ENCODE measurements at regions not wholly inside any gene's neighbourhood (a gene's known extent, or its start where the extent isn't known, plus 50 kb on each side); places are given as distances from the start of the nearest gene placed in this dataset.

- H3K4me1 Mint-ChIP-seq (ENCODE audit: low read depth in 2 of 2): no peaks in the 10 kb centered on the region
- ATAC-seq (no peak), DNase-seq (ENCODE audit: low spot score) (no peak)
- H3K36me3 Mint-ChIP-seq: no peaks in the 10 kb centered on the region
- no peaks in the 10 kb centered on the region for H3K9me3 Mint-ChIP-seq
- H3K27me3 Mint-ChIP-seq: peaks cover 16 to 51% of the 10 kb centered on the region in 2 donors
- no peak overlapping the region for H3K27ac Mint-ChIP-seq
- no peak overlapping the region for H3K4me3 Mint-ChIP-seq
Observed at GRCh38 chr4:77413766-77414165, 191.9 kb upstream of the CXCL13 start.

- no peak overlapping the region for H3K27ac Mint-ChIP-seq
Observed at GRCh38 chr4:77415689-77416088, 189.9 kb upstream of the CXCL13 start.

GRCh38 chr4:77418333-77418732 lies 187.3 kb upstream of the CXCL13 start:
- DNase-seq (ENCODE audit: low spot score) (no peak), ATAC-seq (no peak)
- no peak overlapping the region for H3K4me3 Mint-ChIP-seq
- no peak overlapping the region for H3K27ac Mint-ChIP-seq
- H3K9me3 Mint-ChIP-seq: no peaks in the 10 kb centered on the region
- no peaks in the 10 kb centered on the region for H3K36me3 Mint-ChIP-seq
- no peaks in the 10 kb centered on the region for H3K4me1 Mint-ChIP-seq (ENCODE audit: low read depth in 2 of 2)
- peaks cover 13 to 36% of the 10 kb centered on the region in 2 donors for H3K27me3 Mint-ChIP-seq

More at GRCh38 chr4:77415689-77416088, 189.9 kb upstream of the CXCL13 start:
- ATAC-seq: no peak
- peaks cover 16 to 45% of the 10 kb centered on the region in 2 donors for H3K27me3 Mint-ChIP-seq
- no peaks in the 10 kb centered on the region for H3K36me3 Mint-ChIP-seq
- no peak for DNase-seq (ENCODE audit: low spot score)
- no peaks in the 10 kb centered on the region for H3K9me3 Mint-ChIP-seq
- H3K4me3 Mint-ChIP-seq: no peak overlapping the region
- no peaks in the 10 kb centered on the region for H3K4me1 Mint-ChIP-seq (ENCODE audit: low read depth in 2 of 2)

GRCh38 chr4:77430847-77431246 lies 174.8 kb upstream of the CXCL13 start:
- no peaks in the 10 kb centered on the region for H3K36me3 Mint-ChIP-seq

GRCh38 chr4:77431546-77431945 lies 174.1 kb upstream of the CXCL13 start:
- Mint-ChIP-seq H3K36me3 (no peaks in the 10 kb centered on the region), H3K4me3 (no peak overlapping the region), H3K9me3 (no peaks in the 10 kb centered on the region), H3K4me1 (ENCODE audit: low read depth in 2 of 2) (no peaks in the 10 kb centered on the region), H3K27ac (no peak overlapping the region), H3K27me3 (peaks cover 0 to 5% of the 10 kb centered on the region in 2 donors)
- ATAC-seq (no peak), DNase-seq (ENCODE audit: low spot score) (no peak)

More at GRCh38 chr4:77430847-77431246, 174.8 kb upstream of the CXCL13 start:
- Mint-ChIP-seq H3K9me3 (no peaks in the 10 kb centered on the region), H3K4me1 (ENCODE audit: low read depth in 2 of 2) (no peaks in the 10 kb centered on the region), H3K27me3 (peaks cover 0 to 5% of the 10 kb centered on the region in 2 donors), H3K27ac (no peak overlapping the region), H3K4me3 (no peak overlapping the region)
- DNase-seq (ENCODE audit: low spot score) (no peak), ATAC-seq (no peak)

GRCh38 chr4:77432717-77433417 lies 172.8 kb upstream of the CXCL13 start:
- Mint-ChIP-seq H3K27me3 (no peaks in the 10 kb centered on the region), H3K27ac (no peak overlapping the region), H3K4me1 (ENCODE audit: low read depth in 2 of 2) (no peaks in the 10 kb centered on the region), H3K9me3 (no peaks in the 10 kb centered on the region), H3K36me3 (no peaks in the 10 kb centered on the region), H3K4me3 (no peak overlapping the region)
- no peak for ATAC-seq
- no peak for DNase-seq (ENCODE audit: low spot score)

GRCh38 chr4:77433418-77433733 lies 172.2 kb upstream of the CXCL13 start:
- ATAC-seq (peak; percentile 41 to 64), DNase-seq (ENCODE audit: low spot score) (no peak)
- no peaks in the 10 kb centered on the region for H3K9me3 Mint-ChIP-seq
- H3K4me1 Mint-ChIP-seq (ENCODE audit: low read depth in 2 of 2): no peaks in the 10 kb centered on the region
- no peaks in the 10 kb centered on the region for H3K36me3 Mint-ChIP-seq
- no peak overlapping the region for H3K4me3 Mint-ChIP-seq
- no peak overlapping the region for H3K27ac Mint-ChIP-seq
- peaks cover 0 to 3% of the 10 kb centered on the region in 2 donors for H3K27me3 Mint-ChIP-seq

- no peaks in the 10 kb centered on the region for H3K4me1 Mint-ChIP-seq (ENCODE audit: low read depth in 2 of 2)
- ATAC-seq (no peak), DNase-seq (ENCODE audit: low spot score) (no peak)
- H3K27ac Mint-ChIP-seq: no peak overlapping the region
- no peak overlapping the region for H3K4me3 Mint-ChIP-seq
- no peaks in the 10 kb centered on the region for H3K36me3 Mint-ChIP-seq
- H3K9me3 Mint-ChIP-seq: no peaks in the 10 kb centered on the region
- H3K27me3 Mint-ChIP-seq: peaks cover 0 to 3% of the 10 kb centered on the region in 2 donors
Observed at GRCh38 chr4:77434299-77435092, 171.1 kb upstream of the CXCL13 start.

GRCh38 chr4:77437079-77437478 lies 168.5 kb upstream of the CXCL13 start:
- H3K9me3 Mint-ChIP-seq: no peaks in the 10 kb centered on the region
- H3K36me3 Mint-ChIP-seq: no peaks in the 10 kb centered on the region
- ATAC-seq: no peak
- no peak overlapping the region for H3K4me3 Mint-ChIP-seq
- no peak overlapping the region for H3K27ac Mint-ChIP-seq
- no peak for DNase-seq (ENCODE audit: low spot score)
- H3K27me3 Mint-ChIP-seq: peaks cover 0 to 5% of the 10 kb centered on the region in 2 donors
- no peaks in the 10 kb centered on the region for H3K4me1 Mint-ChIP-seq (ENCODE audit: low read depth in 2 of 2)

- H3K4me1 Mint-ChIP-seq (ENCODE audit: low read depth in 2 of 2): no peaks in the 10 kb centered on the region
- H3K27ac Mint-ChIP-seq: no peak overlapping the region
- no peaks in the 10 kb centered on the region for H3K9me3 Mint-ChIP-seq
- no peak overlapping the region for H3K4me3 Mint-ChIP-seq
- no peak for ATAC-seq
- no peak for DNase-seq (ENCODE audit: low spot score)
- peaks cover 0 to 5% of the 10 kb centered on the region in 2 donors for H3K27me3 Mint-ChIP-seq
- no peaks in the 10 kb centered on the region for H3K36me3 Mint-ChIP-seq
Observed at GRCh38 chr4:77438549-77438948, 167.1 kb upstream of the CXCL13 start.

- DNase-seq (ENCODE audit: low spot score): no peak
- no peak overlapping the region for H3K27ac Mint-ChIP-seq
- no peak for ATAC-seq
- no peaks in the 10 kb centered on the region for H3K4me1 Mint-ChIP-seq (ENCODE audit: low read depth in 2 of 2)
- peaks cover 7 to 26% of the 10 kb centered on the region in 2 donors for H3K27me3 Mint-ChIP-seq
- H3K4me3 Mint-ChIP-seq: no peak overlapping the region
- H3K9me3 Mint-ChIP-seq: no peaks in the 10 kb centered on the region
- H3K36me3 Mint-ChIP-seq: no peaks in the 10 kb centered on the region
Observed at GRCh38 chr4:77443941-77444340, 161.7 kb upstream of the CXCL13 start.

GRCh38 chr4:77445823-77446222 lies 159.8 kb upstream of the CXCL13 start:
- Mint-ChIP-seq H3K9me3 (no peaks in the 10 kb centered on the region), H3K4me3 (no peak overlapping the region), H3K4me1 (ENCODE audit: low read depth in 2 of 2) (no peaks in the 10 kb centered on the region), H3K27me3 (peaks cover 9 to 29% of the 10 kb centered on the region in 2 donors), H3K27ac (no peak overlapping the region), H3K36me3 (no peaks in the 10 kb centered on the region)
- DNase-seq (ENCODE audit: low spot score) (no peak), ATAC-seq (no peak)

- no peak overlapping the region for H3K27ac Mint-ChIP-seq
- no peak for ATAC-seq
Observed at GRCh38 chr4:77446601-77447000, 159.0 kb upstream of the CXCL13 start.

GRCh38 chr4:77449171-77449570 lies 156.4 kb upstream of the CXCL13 start:
- Mint-ChIP-seq H3K9me3 (no peaks in the 10 kb centered on the region), H3K27ac (no peak overlapping the region), H3K27me3 (peaks cover 7 to 32% of the 10 kb centered on the region in 2 donors), H3K4me1 (ENCODE audit: low read depth in 2 of 2) (no peaks in the 10 kb centered on the region), H3K36me3 (no peaks in the 10 kb centered on the region), H3K4me3 (no peak overlapping the region)
- DNase-seq (ENCODE audit: low spot score) (no peak), ATAC-seq (no peak)

More at GRCh38 chr4:77446601-77447000, 159.0 kb upstream of the CXCL13 start:
- DNase-seq (ENCODE audit: low spot score): no peak
- H3K4me1 Mint-ChIP-seq (ENCODE audit: low read depth in 2 of 2): no peaks in the 10 kb centered on the region
- no peaks in the 10 kb centered on the region for H3K9me3 Mint-ChIP-seq
- H3K27me3 Mint-ChIP-seq: peaks cover 7 to 32% of the 10 kb centered on the region in 2 donors
- no peaks in the 10 kb centered on the region for H3K36me3 Mint-ChIP-seq
- no peak overlapping the region for H3K4me3 Mint-ChIP-seq
